Activated T-helper 17 cell treated with anti-CD3 and anti-CD28 coated beads, Interleukin-2, amount 50 U/mL, for 72 hours (primary cell): ENCODE measurements at regions not wholly inside any gene's neighbourhood (a gene's known extent, or its start where the extent isn't known, plus 50 kb on each side); places are given as distances from the start of the nearest gene placed in this dataset.

Experiments used
- ATAC-seq: fragments of 150-1000 bp; cut with Tn5 transposase; replicated peaks from 2 replicates; pipeline ENCODE4 v1.10.0; 2021; ENCODE audit warnings: mild to moderate bottlenecking, moderate library complexity
- H3K27ac Mint-ChIP-seq: one replicate; pipeline ENCODE4 v1.8.0; 2022; ENCODE audit warnings: mixed read lengths
- H3K27me3 Mint-ChIP-seq: one replicate; pipeline ENCODE4 v1.8.0; 2022; ENCODE audit warnings: mixed read lengths
- H3K36me3 Mint-ChIP-seq: one replicate; pipeline ENCODE4 v1.8.0; 2022; ENCODE audit warnings: low read depth, mild to moderate bottlenecking, mixed read lengths
- H3K4me1 Mint-ChIP-seq: one replicate; pipeline ENCODE4 v1.8.0; 2022; ENCODE audit warnings: mixed read lengths
- H3K4me3 Mint-ChIP-seq: one replicate; pipeline ENCODE4 v1.8.0; 2022; ENCODE audit warnings: mild to moderate bottlenecking, mixed read lengths
- H3K9me3 Mint-ChIP-seq: one replicate; pipeline ENCODE4 v1.8.0; 2022; ENCODE audit warnings: mixed read lengths

DNA sequence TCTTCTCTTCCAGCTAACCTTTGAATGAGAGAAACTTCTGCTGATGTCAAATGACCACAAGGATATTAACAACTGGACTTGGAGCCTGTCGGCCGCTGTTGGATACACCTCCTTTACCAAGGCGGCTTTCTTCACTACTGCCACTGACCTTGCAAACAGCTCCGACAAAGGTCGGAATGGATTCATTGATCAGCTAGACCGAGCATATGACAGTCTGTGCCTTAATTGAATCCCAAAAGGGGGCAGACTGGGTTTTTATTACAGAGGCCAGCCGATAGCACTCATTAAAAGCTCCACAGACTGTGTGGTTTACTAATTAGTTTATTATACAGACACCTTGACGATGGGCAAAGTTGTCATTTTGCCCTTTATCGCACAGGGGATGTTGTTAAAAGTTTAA, 394.5 kb downstream of the RERGL start:
- Mint-ChIP-seq H3K27me3 (no peaks in the 10 kb centered on the region), H3K9me3 (peaks cover 3% of the 10 kb centered on the region), H3K4me1 (no peaks in the 10 kb centered on the region), H3K27ac (no peak overlapping the region), H3K4me3 (no peak overlapping the region), H3K36me3 (no peaks in the 10 kb centered on the region)
- no peak for ATAC-seq

DNA sequence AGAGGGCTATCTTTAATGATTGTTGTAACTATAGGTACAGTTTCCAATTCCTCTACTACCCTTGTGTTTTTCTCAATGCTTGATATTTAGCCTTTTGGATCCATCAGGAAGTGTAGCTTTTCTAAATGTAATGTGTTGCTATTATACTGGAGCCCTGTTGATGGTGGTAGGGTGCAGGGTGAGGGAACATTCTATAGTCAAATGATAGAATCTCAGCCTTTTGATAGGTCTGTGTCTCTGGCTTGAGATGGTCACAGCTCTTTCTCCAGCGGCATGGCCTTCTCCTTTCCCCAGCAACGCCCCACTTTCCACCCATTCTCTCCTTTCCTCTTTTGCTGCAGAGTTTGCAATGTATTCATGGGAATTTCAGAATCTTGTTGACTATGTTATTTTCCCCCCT, 398.6 kb downstream of the RERGL start:
- ATAC-seq, result no peak
- peaks cover 14% of the 10 kb centered on the region for H3K9me3 Mint-ChIP-seq
- no peaks in the 10 kb centered on the region for H3K4me1 Mint-ChIP-seq
- H3K4me3 Mint-ChIP-seq, result no peak overlapping the region
- no peak overlapping the region for H3K27ac Mint-ChIP-seq
- H3K36me3 Mint-ChIP-seq, result no peaks in the 10 kb centered on the region
- no peaks in the 10 kb centered on the region for H3K27me3 Mint-ChIP-seq

DNA sequence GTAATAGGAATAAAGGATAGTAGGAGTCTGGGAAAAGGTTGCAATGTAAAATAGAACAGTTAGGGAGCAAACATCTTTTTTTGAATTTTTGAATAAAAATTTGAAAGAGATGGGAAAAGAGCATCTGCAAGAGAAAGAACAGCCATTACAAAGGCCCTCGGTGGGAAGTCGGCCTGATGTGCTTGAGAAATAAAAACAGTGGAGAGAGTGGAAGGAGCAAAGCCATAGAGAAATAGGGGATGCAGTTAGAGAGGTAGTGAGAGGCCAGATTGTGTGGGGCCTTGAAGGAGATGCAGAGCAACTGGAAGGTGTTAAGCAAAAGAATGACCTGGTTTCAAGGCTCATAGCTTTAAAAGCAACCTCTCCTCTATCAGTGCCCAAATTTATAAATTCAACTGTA, 409.8 kb downstream of the RERGL start:
- H3K4me3 Mint-ChIP-seq, result no peak overlapping the region
- H3K36me3 Mint-ChIP-seq, result no peaks in the 10 kb centered on the region
- H3K27ac Mint-ChIP-seq, result no peak overlapping the region
- peaks cover 15% of the 10 kb centered on the region for H3K9me3 Mint-ChIP-seq
- no peaks in the 10 kb centered on the region for H3K4me1 Mint-ChIP-seq
- no peak for ATAC-seq
- H3K27me3 Mint-ChIP-seq, result no peaks in the 10 kb centered on the region

DNA sequence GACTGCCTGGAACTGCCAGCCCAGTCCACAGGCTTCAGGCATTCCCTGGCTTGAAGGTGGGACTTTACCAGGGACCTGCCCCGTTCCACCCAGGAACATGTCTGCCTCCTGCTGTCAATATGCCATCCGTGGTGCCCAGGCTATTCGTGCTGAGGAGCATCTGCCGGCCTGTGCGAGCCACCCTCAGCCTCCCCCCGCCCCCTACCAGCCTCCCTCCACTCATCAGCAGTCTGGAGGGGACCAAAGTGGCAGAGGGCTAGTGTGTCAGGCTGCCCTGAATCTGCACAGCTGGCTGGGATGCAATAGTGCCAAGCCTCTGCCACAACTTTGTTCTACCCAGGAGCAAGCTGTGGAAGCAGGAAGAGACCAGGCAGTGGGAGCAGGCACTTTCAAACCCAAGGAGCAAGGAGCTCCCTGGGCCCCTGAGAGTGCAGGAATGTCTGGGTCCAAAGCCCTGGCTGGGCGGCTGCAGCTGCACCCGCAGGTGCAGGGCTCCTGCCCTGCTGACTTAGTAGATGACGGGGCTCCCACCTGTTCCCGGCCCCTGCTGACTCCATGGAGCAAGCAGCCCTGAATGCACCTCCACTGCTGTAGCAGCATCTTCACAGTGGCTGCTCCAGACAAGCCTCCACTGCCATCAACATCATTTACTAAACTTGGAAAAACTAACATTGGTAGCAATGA, 423.2 kb downstream of the RERGL start:
- Mint-ChIP-seq H3K4me3 (no peak overlapping the region), H3K9me3 (peaks cover 7% of the 10 kb centered on the region), H3K4me1 (no peaks in the 10 kb centered on the region), H3K36me3 (no peaks in the 10 kb centered on the region), H3K27ac (no peak overlapping the region), H3K27me3 (no peaks in the 10 kb centered on the region)
- no peak for ATAC-seq

DNA sequence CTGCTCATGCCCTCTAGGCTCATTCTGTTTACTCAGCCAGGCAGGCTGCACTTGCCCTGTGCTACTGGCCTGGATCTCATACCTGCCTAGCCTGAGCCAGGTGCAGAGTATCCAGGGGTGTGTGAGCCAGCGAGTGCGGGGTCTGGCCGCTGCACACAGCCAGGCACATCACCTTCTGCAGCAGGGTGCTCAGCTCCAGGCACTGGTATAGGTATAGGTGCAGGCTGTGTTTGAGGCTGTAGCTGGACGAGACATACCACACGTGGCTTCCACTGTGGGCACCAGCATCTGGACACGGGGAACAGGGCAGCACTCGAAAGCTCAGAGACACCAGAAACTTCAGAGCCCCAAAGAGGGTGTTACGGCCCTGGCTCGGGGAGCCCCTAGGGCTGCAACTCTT, 424.2 kb downstream of the RERGL start:
- Mint-ChIP-seq H3K4me3 (no peak overlapping the region), H3K27me3 (no peaks in the 10 kb centered on the region), H3K4me1 (no peaks in the 10 kb centered on the region), H3K9me3 (peaks cover 7% of the 10 kb centered on the region), H3K36me3 (no peaks in the 10 kb centered on the region), H3K27ac (no peak overlapping the region)
- ATAC-seq, result no peak

DNA sequence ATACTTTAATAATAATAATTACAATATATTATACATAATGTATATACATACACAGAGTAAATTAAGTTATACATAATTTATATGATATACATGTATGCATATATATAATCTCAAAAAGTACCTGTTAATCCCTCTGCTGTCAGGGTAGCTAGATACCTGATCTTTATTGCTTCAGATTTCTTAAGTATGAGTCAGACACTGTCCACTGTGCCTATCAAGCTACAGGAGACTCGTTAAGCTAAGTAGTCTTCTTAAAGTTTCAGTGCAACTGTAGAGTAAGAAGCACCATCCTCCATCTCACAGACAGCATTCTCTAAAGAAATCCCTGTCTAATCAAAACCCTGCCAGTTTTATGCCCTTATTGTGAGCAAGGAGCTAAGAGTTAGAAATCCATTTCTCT, 428.7 kb downstream of the RERGL start:
- Mint-ChIP-seq H3K9me3 (peaks cover 12% of the 10 kb centered on the region), H3K4me1 (no peaks in the 10 kb centered on the region), H3K27me3 (no peaks in the 10 kb centered on the region), H3K27ac (no peak overlapping the region), H3K36me3 (no peaks in the 10 kb centered on the region), H3K4me3 (no peak overlapping the region)
- no peak for ATAC-seq

DNA sequence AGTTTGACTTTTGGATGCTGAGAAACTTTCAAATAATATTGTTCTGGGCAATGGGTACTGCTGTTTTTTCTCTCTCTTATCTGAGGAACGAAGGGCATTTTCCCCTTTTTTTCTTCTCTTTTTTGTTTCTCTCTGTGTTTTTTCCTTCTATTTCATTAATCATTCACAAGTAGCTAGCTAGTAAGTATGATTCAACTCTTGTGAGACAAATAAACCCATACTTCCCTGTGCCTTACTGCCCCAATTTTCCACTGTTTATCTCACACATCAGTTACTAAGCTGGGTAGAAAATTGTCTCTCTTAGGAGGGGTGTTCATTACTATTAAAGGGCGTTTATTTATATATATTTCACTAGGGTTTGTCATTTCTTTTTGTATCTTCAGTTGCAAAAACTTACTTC, 437.6 kb downstream of the RERGL start:
- H3K4me3 Mint-ChIP-seq, result no peak overlapping the region
- H3K4me1 Mint-ChIP-seq, result no peaks in the 10 kb centered on the region

DNA sequence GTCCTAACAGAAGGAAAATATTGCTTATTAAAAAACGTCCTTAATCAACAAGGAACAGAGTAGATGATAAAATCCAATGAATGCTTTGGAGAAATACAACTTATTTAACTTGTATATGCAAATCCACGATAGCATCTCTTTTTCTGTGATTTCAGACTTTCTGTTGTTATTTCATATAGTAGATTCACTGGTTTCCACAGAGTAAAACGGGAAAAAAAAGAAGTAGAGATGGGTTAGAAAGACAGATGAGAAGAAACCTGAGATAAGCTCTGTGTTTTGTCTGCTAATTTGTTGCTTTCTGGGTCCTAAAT, 447.7 kb downstream of the RERGL start:
- no peaks in the 10 kb centered on the region for H3K36me3 Mint-ChIP-seq
- no peaks in the 10 kb centered on the region for H3K4me1 Mint-ChIP-seq
- H3K4me3 Mint-ChIP-seq, result peak overlapping the region; percentile 37
- peaks cover 3% of the 10 kb centered on the region for H3K9me3 Mint-ChIP-seq
- H3K27ac Mint-ChIP-seq, result no peak overlapping the region
- no peaks in the 10 kb centered on the region for H3K27me3 Mint-ChIP-seq
- ATAC-seq, result no peak

More for the DNA sequence above, 437.6 kb downstream of the RERGL start:
- Mint-ChIP-seq H3K36me3 (no peaks in the 10 kb centered on the region), H3K27ac (no peak overlapping the region), H3K9me3 (no peaks in the 10 kb centered on the region), H3K27me3 (no peaks in the 10 kb centered on the region)
- no peak for ATAC-seq

DNA sequence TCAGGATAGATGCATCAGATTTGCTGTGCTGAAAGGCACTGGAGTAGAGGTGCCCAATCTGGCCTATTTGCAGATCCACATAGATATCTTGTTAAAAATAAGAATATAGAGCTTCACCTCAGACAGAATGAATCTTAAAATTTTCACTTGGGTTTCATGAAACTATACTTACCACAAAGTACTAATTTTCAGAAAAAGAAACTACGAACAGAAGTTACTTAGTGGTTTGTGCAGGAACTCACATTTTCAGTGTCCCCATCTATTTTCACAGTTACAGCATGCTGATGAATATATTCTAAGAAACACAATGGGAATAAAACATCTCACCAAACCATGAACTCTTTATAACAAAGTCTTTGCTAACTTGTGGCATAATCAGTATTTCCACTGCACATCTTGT, 449.4 kb downstream of the RERGL start:
- H3K27me3 Mint-ChIP-seq, result no peaks in the 10 kb centered on the region
- no peak overlapping the region for H3K4me3 Mint-ChIP-seq
- H3K36me3 Mint-ChIP-seq, result no peaks in the 10 kb centered on the region
- no peaks in the 10 kb centered on the region for H3K9me3 Mint-ChIP-seq
- no peaks in the 10 kb centered on the region for H3K4me1 Mint-ChIP-seq
- no peak overlapping the region for H3K27ac Mint-ChIP-seq
- ATAC-seq, result no peak

DNA sequence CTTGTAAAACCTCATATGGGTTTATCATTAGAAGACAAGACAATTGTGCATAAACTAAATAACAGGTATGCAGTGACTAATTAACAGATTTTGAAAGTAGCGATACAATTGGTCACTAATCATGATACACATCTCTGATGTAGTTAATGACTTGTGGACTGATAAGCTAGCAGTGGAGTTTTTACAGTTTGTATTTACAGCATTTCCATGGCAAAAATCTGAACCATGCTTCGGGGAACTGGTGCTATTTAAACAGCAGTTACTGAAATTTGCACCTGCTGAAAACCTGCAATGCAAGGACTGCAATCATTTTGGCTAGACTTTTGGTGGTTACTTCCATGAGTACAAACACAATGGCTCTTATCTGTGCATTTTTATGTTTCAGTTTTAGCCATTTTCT, 471.2 kb downstream of the RERGL start:
- Mint-ChIP-seq H3K9me3 (peaks cover 9% of the 10 kb centered on the region), H3K27ac (no peak overlapping the region), H3K27me3 (no peaks in the 10 kb centered on the region), H3K36me3 (no peaks in the 10 kb centered on the region), H3K4me1 (no peaks in the 10 kb centered on the region), H3K4me3 (no peak overlapping the region)
- no peak for ATAC-seq

DNA sequence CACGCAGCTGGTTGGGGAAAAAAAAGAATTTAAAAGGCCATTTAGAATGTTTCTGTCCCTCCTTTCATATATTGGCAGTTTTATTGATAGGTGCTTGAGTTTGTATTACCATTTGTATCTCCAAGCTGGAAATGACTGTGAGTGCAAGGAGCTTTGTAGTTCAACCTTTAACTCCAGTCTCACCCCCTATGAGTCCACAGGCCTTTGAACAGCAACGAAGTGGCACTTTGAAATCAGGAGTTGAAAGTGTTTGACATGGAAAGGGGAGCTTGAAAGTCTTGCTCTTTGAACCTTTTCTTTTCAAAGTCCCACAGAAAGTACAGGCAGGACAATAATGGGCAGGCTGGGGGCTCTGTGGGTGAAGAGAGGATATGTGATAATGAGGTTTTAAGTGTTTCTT, 480.3 kb downstream of the RERGL start:
- H3K4me1 Mint-ChIP-seq, result no peaks in the 10 kb centered on the region
- H3K27me3 Mint-ChIP-seq, result no peaks in the 10 kb centered on the region
- H3K27ac Mint-ChIP-seq, result no peak overlapping the region
- no peak for ATAC-seq
- H3K9me3 Mint-ChIP-seq, result peaks cover 11% of the 10 kb centered on the region
- no peak overlapping the region for H3K4me3 Mint-ChIP-seq
- H3K36me3 Mint-ChIP-seq, result no peaks in the 10 kb centered on the region

DNA sequence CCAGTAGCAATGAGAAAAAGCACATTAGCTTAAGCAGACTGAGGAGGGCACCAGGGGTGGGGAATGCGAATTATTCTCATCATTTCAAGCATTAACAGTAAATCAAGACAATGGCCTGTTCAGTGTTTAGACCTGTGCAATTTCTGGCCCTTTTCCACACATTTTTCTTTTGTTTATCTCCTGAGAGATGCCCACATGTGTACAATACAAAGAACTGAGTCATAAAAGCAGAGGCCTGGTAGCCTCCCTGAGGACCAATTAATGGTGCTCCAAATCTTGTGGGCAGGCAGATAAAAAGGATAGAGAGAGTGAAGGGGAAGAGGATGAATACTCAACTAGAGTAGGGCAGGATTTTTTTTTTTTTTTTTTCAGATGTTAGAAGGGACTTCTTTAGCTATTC, 480.8 kb downstream of the RERGL start:
- ATAC-seq, result no peak
- Mint-ChIP-seq H3K9me3 (peaks cover 11% of the 10 kb centered on the region), H3K4me1 (no peaks in the 10 kb centered on the region), H3K27me3 (no peaks in the 10 kb centered on the region), H3K36me3 (no peaks in the 10 kb centered on the region), H3K4me3 (no peak overlapping the region), H3K27ac (no peak overlapping the region)

DNA sequence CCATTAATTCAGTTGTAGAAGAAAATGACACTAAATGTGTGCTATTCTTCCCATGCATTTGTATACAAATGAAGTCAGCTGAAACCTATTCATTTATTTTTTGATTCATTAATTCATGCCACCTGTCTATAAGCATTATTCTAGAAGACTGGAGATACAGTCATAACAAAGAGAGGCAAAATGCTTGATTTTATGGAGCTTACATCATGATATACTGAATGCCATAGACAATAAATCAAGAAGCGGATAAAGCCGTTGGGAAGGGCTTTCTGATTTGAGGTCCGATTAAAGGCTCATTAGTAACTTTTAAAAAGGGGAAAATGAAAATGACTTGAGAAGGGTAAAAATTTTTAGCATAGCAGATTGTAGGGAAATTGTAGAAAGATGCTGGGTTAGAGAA, 494.9 kb downstream of the RERGL start:
- Mint-ChIP-seq H3K36me3 (no peaks in the 10 kb centered on the region), H3K9me3 (peaks cover 7% of the 10 kb centered on the region), H3K4me1 (no peaks in the 10 kb centered on the region), H3K4me3 (no peak overlapping the region), H3K27me3 (no peaks in the 10 kb centered on the region), H3K27ac (no peak overlapping the region)
- ATAC-seq, result no peak

DNA sequence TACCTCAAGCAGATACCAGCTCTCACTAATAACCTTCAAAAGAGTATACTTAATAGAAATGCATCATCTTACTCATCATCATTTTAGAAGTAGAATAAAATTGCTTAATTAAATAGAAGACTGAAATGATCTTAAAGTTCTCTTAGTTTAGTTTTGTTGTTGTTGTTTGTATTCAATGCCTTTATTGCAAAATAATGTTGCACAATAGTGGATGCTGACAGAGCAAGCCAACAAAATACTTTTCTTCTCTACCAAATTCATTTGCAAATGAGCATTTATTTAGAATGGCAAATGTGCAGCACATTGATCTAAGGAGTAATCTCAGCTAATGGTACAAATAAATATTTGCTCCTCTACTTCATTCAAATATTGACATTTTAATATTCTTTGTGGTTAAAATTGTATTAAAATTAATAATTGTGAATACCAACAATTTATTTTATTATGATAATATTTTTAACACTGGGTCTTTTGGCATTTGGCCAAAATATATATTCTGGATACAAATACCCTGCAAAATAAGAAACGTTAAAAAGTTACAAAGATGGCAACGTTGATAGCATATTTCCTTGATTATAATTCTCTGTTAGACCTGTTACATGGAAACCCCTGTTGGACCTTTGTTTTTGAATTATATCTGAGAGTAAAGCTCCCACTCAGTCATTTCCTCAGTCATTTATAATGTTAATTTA, 496.1 kb downstream of the RERGL start:
- Mint-ChIP-seq H3K27ac (no peak overlapping the region), H3K4me3 (no peak overlapping the region), H3K9me3 (peaks cover 11% of the 10 kb centered on the region), H3K27me3 (no peaks in the 10 kb centered on the region), H3K4me1 (no peaks in the 10 kb centered on the region), H3K36me3 (no peaks in the 10 kb centered on the region)
- ATAC-seq, result no peak

DNA sequence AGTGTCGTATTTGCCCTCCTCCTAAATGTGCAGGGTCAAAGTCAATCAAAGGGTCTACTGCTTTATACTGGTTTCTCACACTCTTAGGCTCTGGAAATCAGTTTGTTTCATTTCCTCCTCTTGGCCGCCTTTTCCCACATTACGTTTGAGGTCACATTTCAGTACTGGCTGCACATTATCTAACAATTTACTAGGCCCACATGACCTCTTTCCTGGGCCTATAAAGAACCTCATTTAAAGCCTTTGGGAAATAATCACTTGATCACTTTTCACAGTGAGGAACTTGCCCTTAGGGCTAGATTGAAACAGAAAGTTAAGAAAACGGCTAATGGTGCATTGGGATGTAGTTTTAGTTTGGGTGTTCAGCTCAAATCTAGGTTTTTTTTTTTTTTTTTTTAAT, 497.5 kb downstream of the RERGL start:
- Mint-ChIP-seq H3K4me3 (no peak overlapping the region), H3K4me1 (no peaks in the 10 kb centered on the region), H3K27me3 (no peaks in the 10 kb centered on the region), H3K36me3 (no peaks in the 10 kb centered on the region), H3K9me3 (peaks cover 11% of the 10 kb centered on the region), H3K27ac (no peak overlapping the region)
- no peak for ATAC-seq
